Right lobe of liver (tissue), 6 donors: ENCODE measurements at regions not wholly inside any gene's neighbourhood (a gene's known extent, or its start where the extent isn't known, plus 50 kb on each side); places are given as distances from the start of the nearest gene placed in this dataset.

Experiments used
- ATAC-seq, 4 donors: fragments of 200-7000 bp; cut with Tn5 transposase; one replicate each; pipeline ENCODE4 v1.9.1; 2020; ENCODE audit warnings: mild to moderate bottlenecking in 4 of 4, moderate library complexity in 4 of 4
- DNase-seq, 3 donors: peaks; one replicate each; pipeline ENCODE4 v3.0.0-alpha.2; 2020
- H3K27ac ChIP-seq, 3 donors: fragments of 200-600 bp; one replicate each; pipeline ENCODE4 v1.8.0; 2022
- H3K27me3 ChIP-seq, 2 donors: fragments of 200-600 bp; one replicate each; pipeline ENCODE4 v1.8.0; 2022
- H3K36me3 ChIP-seq, 4 donors: fragments of 200-600 bp; sonication (generic) in 1 of 4; one replicate each; pipeline versions ENCODE4 v1.5.1 to v1.8.0; 2017 to 2022; ENCODE audit warnings: control low read depth in 1 of 4
- H3K4me1 ChIP-seq, 4 donors: fragments of 200-600 bp; sonication (generic) in 1 of 4; one replicate each; pipeline versions ENCODE4 v1.5.1 to v1.8.0; 2017 to 2022; ENCODE audit warnings: control low read depth in 1 of 4
- H3K4me3 ChIP-seq, 3 donors: fragments of 200-600 bp; one replicate each; pipeline ENCODE4 v1.8.0; 2022
- H3K9me3 ChIP-seq, 4 donors: fragments of 200-600 bp; sonication (generic) in 1 of 4; one replicate each; pipeline versions ENCODE4 v1.5.1 to v1.8.0; 2017 to 2022; ENCODE audit warnings: control low read depth in 1 of 4
- POLR2A ChIP-seq: fragments of 450-650 bp; IDR thresholded peaks from one replicate; pipeline ENCODE4 v1.6.1; 2017; ENCODE audit warnings: antibody characterized with exemption, mild to moderate bottlenecking
- WGBS: methylation state at CpG from one replicate; pipeline ENCODE4 v1.1.6; 2018; ENCODE audit warnings: low coverage, low lambda C conversion rate; ENCODE audit not compliant: insufficient coverage; ENCODE audit errors: missing lambda C conversion rate; 5-methylcytosine and 5-hydroxymethylcytosine counted together
- intact Hi-C, 2 donors: fragments of 100-400 bp; cut with DNase I; formaldehyde crosslinking; loops; one replicate each; pipeline versions ENCODE4 v1.11.2 to v1.14.1; 2022
- TF ChIP-seq, protein P1 (sequence below), 4 donors: fragments of 200-600 bp in 3 of 4; fragments of 450-650 bp in 1 of 4; IDR thresholded peaks; one replicate each; pipeline versions ENCODE4 v1.5.1 to v1.8.0; 2016 to 2022; ENCODE audit warnings: antibody characterized with exemption in 4 of 4, mild to moderate bottlenecking in 2 of 4
- donor health status: DM: no; HTN: yes; CAD: no.
- donor health status: DM: no; HTN: no; CAD: no.
- donor health status: DM: no; HTN: no; CAD: no.
- donor health status: DM: no; HTN: yes; CAD: no.
- donor health status: DM: no; HTN: yes; CAD: no.

- Histone ChIP-seq H3K4me3 (no peak overlapping the region), H3K27ac (no peak overlapping the region), H3K9me3 (no peaks in the 10 kb centered on the region), H3K36me3 (no peaks in the 10 kb centered on the region), H3K27me3 (no peaks in the 10 kb centered on the region), H3K4me1 (no peaks in the 10 kb centered on the region)
- TF ChIP-seq, protein P1, sequence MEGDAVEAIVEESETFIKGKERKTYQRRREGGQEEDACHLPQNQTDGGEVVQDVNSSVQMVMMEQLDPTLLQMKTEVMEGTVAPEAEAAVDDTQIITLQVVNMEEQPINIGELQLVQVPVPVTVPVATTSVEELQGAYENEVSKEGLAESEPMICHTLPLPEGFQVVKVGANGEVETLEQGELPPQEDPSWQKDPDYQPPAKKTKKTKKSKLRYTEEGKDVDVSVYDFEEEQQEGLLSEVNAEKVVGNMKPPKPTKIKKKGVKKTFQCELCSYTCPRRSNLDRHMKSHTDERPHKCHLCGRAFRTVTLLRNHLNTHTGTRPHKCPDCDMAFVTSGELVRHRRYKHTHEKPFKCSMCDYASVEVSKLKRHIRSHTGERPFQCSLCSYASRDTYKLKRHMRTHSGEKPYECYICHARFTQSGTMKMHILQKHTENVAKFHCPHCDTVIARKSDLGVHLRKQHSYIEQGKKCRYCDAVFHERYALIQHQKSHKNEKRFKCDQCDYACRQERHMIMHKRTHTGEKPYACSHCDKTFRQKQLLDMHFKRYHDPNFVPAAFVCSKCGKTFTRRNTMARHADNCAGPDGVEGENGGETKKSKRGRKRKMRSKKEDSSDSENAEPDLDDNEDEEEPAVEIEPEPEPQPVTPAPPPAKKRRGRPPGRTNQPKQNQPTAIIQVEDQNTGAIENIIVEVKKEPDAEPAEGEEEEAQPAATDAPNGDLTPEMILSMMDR (IDR thresholded peaks at IDR 0.05) = peak in 2 of 4 donors; percentile 14 to 15
- TF ChIP-seq POLR2A = no peak
- ATAC-seq (peak in 1 of 4 donors; percentile 76), DNase-seq (no peak)
- intact Hi-C loops = no loop called here
- WGBS = 38% methylated on average over 2 of the region's 2 CpGs
These were observed 74.6 kb downstream of the AASDHPPT start for GRCh38 chr11:106152013-106152412.

DNA sequence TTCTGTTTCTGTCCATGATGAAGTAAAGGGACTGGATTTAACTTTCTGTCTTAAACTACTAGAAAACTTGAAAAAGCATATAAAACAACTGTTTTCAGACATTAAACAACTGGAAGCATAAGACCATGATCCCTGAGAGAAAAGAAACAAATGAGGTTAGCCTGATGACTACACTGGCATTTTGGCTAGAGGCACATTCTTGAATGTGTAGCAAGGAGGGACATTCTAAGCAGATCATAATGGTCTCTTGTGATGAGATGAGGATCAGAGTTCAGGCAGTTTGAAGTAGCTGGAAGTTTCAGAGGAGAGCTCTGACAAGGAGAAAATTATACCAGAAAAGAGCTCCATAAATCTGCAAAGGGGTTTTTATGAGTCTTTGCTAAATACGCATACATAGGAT lies 75.4 kb downstream of the AASDHPPT start:
- TF ChIP-seq POLR2A = no peak
- TF ChIP-seq, protein P1 (IDR thresholded peaks at IDR 0.05) = no peak

DNA sequence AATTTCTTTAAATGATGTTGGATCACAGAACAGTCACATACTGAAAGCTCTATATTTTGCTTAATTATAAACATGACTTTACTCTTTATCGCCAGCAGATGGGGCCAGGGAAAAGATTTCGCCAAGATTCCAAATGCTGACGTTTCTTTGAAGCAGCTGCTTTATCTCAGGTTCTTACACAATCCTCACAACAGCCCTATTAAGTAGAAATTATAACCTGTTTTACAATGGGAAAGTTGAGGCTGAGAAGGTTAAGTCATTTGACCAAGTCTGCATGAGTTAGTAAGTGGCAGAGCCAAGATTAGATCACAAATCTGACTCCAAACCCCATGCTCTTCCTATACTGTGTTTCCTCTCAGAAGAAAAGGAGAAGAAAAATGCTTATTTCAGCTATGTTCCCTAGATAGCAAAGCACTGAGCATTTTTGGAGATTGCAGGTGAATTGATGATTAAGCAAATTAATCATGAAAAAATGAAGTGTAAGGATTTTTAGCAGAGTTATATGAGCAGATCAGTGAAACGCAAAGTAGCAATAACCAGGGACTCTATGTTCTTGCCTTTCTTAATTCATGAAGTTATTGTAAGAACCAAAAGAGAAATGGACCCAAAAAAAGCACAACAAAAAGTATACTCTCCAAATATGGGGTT lies 79.0 kb downstream of the AASDHPPT start:
- Histone ChIP-seq H3K9me3 (no peaks in the 10 kb centered on the region), H3K27me3 (no peaks in the 10 kb centered on the region), H3K4me3 (no peak overlapping the region), H3K36me3 (no peaks in the 10 kb centered on the region), H3K4me1 (no peaks in the 10 kb centered on the region), H3K27ac (no peak overlapping the region)
- ATAC-seq (peak; percentile 68 to 81 (median 71)), DNase-seq (no peak)
- WGBS = 18% methylated on average over 4 of the region's 4 CpGs
- intact Hi-C loops = no loop called here
- TF ChIP-seq POLR2A = no peak
- TF ChIP-seq, protein P1 (IDR thresholded peaks at IDR 0.05) = peak; percentile 47 to 51 (median 50)

More for the DNA sequence above, 75.4 kb downstream of the AASDHPPT start:
- no peak for DNase-seq
- no peak overlapping the region for H3K4me3 ChIP-seq
- no peaks in the 10 kb centered on the region for H3K4me1 ChIP-seq
- H3K9me3 ChIP-seq = no peaks in the 10 kb centered on the region
- WGBS = 0% methylated on average over 1 of the region's 1 CpG
- intact Hi-C loops = no loop called here
- no peak overlapping the region for H3K27ac ChIP-seq
- ATAC-seq = no peak
- no peaks in the 10 kb centered on the region for H3K27me3 ChIP-seq
- no peaks in the 10 kb centered on the region for H3K36me3 ChIP-seq

DNA sequence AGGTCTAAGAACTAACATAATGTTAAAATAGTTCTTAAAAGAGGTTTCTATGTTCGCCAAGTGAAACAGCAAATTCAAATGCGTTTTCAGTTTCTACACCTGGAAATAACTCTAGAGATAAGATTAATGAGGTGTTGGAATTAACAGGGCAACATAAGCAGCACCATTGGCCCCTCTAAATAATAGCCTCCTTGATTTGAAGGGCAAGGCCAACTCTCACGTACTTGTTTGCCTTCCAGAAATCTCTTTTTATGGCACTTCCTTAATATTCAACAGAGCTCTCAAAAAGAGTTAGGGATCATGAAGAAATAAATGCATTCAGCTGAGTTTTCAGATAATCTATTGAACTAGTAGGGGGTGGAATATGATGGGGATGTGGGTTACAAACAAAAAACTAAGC lies 80.9 kb downstream of the AASDHPPT start:
- H3K4me3 ChIP-seq = no peak overlapping the region
- no peaks in the 10 kb centered on the region for H3K36me3 ChIP-seq
- 61% methylated on average over 3 of the region's 3 CpGs for WGBS
- no peaks in the 10 kb centered on the region for H3K27me3 ChIP-seq
- H3K9me3 ChIP-seq = no peaks in the 10 kb centered on the region
- no peak overlapping the region for H3K27ac ChIP-seq
- ATAC-seq (no peak), DNase-seq (no peak)
- intact Hi-C loops = no loop called here
- H3K4me1 ChIP-seq = no peaks in the 10 kb centered on the region
- TF ChIP-seq, protein P1 (IDR thresholded peaks at IDR 0.05) = no peak
- no peak for TF ChIP-seq POLR2A

GRCh38 chr11:106159836-106160235 lies 82.4 kb downstream of the AASDHPPT start:
- Histone ChIP-seq H3K27me3 (no peaks in the 10 kb centered on the region), H3K36me3 (no peaks in the 10 kb centered on the region), H3K27ac (no peak overlapping the region), H3K9me3 (no peaks in the 10 kb centered on the region), H3K4me3 (no peak overlapping the region), H3K4me1 (no peaks in the 10 kb centered on the region)
- DNase-seq = no peak
- no peak for TF ChIP-seq POLR2A
- TF ChIP-seq, protein P1 (IDR thresholded peaks at IDR 0.05) = no peak
- intact Hi-C loops = no loop called here
- ATAC-seq = no peak
